ENCODE measurements at regions not wholly inside any gene's neighbourhood (a gene's known extent, or its start where the extent isn't known, plus 50 kb on each side); places are given as distances from the start of the nearest gene placed in this dataset.

- intact Hi-C loops (cut with DNase I): no loop called here
- DNase-seq (no peak), ATAC-seq (no peak)
- Histone ChIP-seq H3K4me3 (no peak overlapping the region), H3K27ac (no peak overlapping the region), H3K9me3 (no peaks in the 10 kb centered on the region), H3K27me3 (peaks cover 2% of the 10 kb centered on the region), H3K4me1 (no peaks in the 10 kb centered on the region), H3K36me3 (no peaks in the 10 kb centered on the region)
- no peak for TF ChIP-seq CTCF (IDR thresholded peaks at IDR 0.05)
Measured at GRCh38 chr14:104504172-104504735, 75.3 kb upstream of the C14orf180 start.

- intact Hi-C loops (cut with DNase I): no loop called here
- Histone ChIP-seq H3K36me3 (no peaks in the 10 kb centered on the region), H3K27me3 (peaks cover 8% of the 10 kb centered on the region), H3K9me3 (no peaks in the 10 kb centered on the region), H3K4me3 (no peak overlapping the region), H3K4me1 (no peaks in the 10 kb centered on the region), H3K27ac (no peak overlapping the region)
- ATAC-seq (peak; percentile 6), DNase-seq (no peak)
- no peak for TF ChIP-seq CTCF (IDR thresholded peaks at IDR 0.05)
Measured at GRCh38 chr14:104505085-104506074, 74.2 kb upstream of the C14orf180 start.

- H3K4me3 ChIP-seq: no peak overlapping the region
- DNase-seq: no peak
- TF ChIP-seq CTCF (IDR thresholded peaks at IDR 0.05): no peak
- no peak for ATAC-seq
- no peaks in the 10 kb centered on the region for H3K4me1 ChIP-seq
- no peaks in the 10 kb centered on the region for H3K36me3 ChIP-seq
- peaks cover 8% of the 10 kb centered on the region for H3K27me3 ChIP-seq
- intact Hi-C loops (cut with DNase I): no loop called here
- H3K9me3 ChIP-seq: no peaks in the 10 kb centered on the region
- H3K27ac ChIP-seq: no peak overlapping the region
Measured at GRCh38 chr14:104506461-104507253, 72.9 kb upstream of the C14orf180 start.

- DNase-seq (no peak), ATAC-seq (no peak)
- Histone ChIP-seq H3K27ac (no peak overlapping the region), H3K27me3 (peaks cover 8% of the 10 kb centered on the region), H3K36me3 (no peaks in the 10 kb centered on the region), H3K9me3 (no peaks in the 10 kb centered on the region), H3K4me3 (no peak overlapping the region), H3K4me1 (no peaks in the 10 kb centered on the region)
- intact Hi-C loops (cut with DNase I): no loop called here
- TF ChIP-seq CTCF (IDR thresholded peaks at IDR 0.05): no peak
Measured at GRCh38 chr14:104507443-104507842, 72.1 kb upstream of the C14orf180 start.

- no peak for DNase-seq
- ATAC-seq: no peak
- no peak for TF ChIP-seq CTCF (IDR thresholded peaks at IDR 0.05)
Measured at GRCh38 chr14:104509673-104510072, 69.9 kb upstream of the C14orf180 start.

More at GRCh38 chr14:104509673-104510072, 69.9 kb upstream of the C14orf180 start:
- intact Hi-C loops (cut with DNase I): no loop called here
- Histone ChIP-seq H3K27ac (no peak overlapping the region), H3K36me3 (no peaks in the 10 kb centered on the region), H3K4me1 (no peaks in the 10 kb centered on the region), H3K4me3 (no peak overlapping the region), H3K9me3 (no peaks in the 10 kb centered on the region), H3K27me3 (peaks cover 8% of the 10 kb centered on the region)
